ENCODE measurements at regions not wholly inside any gene's neighbourhood (a gene's known extent, or its start where the extent isn't known, plus 50 kb on each side); places are given as distances from the start of the nearest gene placed in this dataset.

DNA sequence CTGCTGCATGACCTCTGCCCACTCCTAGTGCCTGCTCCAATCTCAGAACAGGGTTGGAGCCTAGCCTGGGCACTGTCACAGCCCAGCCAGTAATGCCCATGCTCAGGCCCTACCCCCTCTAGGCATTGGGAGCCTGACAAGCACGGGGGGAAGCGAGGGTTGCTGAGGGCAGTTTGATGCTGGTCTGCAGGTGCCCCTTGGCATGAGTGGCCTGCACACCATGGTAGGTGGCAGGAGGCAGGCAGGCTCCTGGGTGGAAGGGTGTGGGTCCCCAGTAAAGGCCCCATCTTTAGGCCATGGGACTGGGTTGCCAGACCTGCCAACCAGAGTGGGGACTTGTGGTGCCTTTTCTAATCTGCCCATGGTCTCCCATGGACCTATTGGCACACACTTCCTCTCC lies 72.1 kb upstream of the DCAF12L2 start:
- Histone ChIP-seq H3K4me1 (no peaks in the 10 kb centered on the region), H3K9me3 (peaks cover 3% of the 10 kb centered on the region), H3K27me3 (ENCODE audit: insufficient read depth in 3 of 3, low read length in 2 of 3) (no peaks in the 10 kb centered on the region), H3K36me3 (ENCODE audit: insufficient read depth in 1 of 2, low read depth in 1 of 2) (no peaks in the 10 kb centered on the region), H3K4me3 (no peak overlapping the region), H3K27ac (no peak overlapping the region)
- intact Hi-C loops (cut with DNase I) = no loop called here
- DNase-seq = no peak
- ATAC-seq = no peak
- 81 to 89% (median 89%) methylated on average over 2 of the region's 2 CpGs for WGBS, 3 donors
- TF ChIP-seq, protein P1, sequence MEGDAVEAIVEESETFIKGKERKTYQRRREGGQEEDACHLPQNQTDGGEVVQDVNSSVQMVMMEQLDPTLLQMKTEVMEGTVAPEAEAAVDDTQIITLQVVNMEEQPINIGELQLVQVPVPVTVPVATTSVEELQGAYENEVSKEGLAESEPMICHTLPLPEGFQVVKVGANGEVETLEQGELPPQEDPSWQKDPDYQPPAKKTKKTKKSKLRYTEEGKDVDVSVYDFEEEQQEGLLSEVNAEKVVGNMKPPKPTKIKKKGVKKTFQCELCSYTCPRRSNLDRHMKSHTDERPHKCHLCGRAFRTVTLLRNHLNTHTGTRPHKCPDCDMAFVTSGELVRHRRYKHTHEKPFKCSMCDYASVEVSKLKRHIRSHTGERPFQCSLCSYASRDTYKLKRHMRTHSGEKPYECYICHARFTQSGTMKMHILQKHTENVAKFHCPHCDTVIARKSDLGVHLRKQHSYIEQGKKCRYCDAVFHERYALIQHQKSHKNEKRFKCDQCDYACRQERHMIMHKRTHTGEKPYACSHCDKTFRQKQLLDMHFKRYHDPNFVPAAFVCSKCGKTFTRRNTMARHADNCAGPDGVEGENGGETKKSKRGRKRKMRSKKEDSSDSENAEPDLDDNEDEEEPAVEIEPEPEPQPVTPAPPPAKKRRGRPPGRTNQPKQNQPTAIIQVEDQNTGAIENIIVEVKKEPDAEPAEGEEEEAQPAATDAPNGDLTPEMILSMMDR (IDR thresholded peaks at IDR 0.05) = no peak

DNA sequence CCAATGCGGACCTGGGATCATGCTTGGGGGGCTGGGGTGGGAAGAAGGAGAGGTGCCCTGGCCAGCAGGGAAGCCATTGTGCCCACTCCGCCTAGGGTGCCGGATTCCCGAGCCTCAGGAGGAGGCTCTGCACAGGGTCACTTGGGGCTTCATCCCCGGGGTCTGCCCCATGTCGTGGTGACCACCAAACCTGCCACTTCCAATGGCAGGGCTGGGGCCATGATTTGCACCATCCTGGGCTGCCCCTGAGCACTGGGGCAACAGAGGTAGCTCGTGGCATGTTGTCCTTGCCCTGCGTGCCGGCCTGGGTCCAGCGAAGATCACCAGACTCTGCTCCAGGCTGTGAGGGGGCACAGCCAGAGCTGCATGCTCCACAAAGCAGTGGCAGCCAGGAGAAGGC lies 71.4 kb upstream of the DCAF12L2 start:
- H3K4me1 ChIP-seq = no peaks in the 10 kb centered on the region
- ATAC-seq (no peak), DNase-seq (no peak)
- H3K9me3 ChIP-seq = peaks cover 3% of the 10 kb centered on the region
- no peak overlapping the region for H3K27ac ChIP-seq
- H3K4me3 ChIP-seq = no peak overlapping the region
- H3K36me3 ChIP-seq (ENCODE audit: insufficient read depth in 1 of 2, low read depth in 1 of 2) = no peaks in the 10 kb centered on the region
- WGBS, 3 donors = 82 to 97% (median 91%) methylated on average over 6 to 10 of the region's 10 CpGs
- TF ChIP-seq, protein P1 (IDR thresholded peaks at IDR 0.05) = no peak
- intact Hi-C loops (cut with DNase I) = no loop called here
- no peaks in the 10 kb centered on the region for H3K27me3 ChIP-seq (ENCODE audit: insufficient read depth in 3 of 3, low read length in 2 of 3)

All from psoas muscle (tissue), 7 donors.